GM18505 (cell line): ENCODE measurements at regions not wholly inside any gene's neighbourhood (a gene's known extent, or its start where the extent isn't known, plus 50 kb on each side); places are given as distances from the start of the nearest gene placed in this dataset.

ENCODE experiments used
- ATAC-seq: cut with Tn5 transposase; IDR thresholded peaks from one replicate; pipeline ENCODE4 v1.9.1; 2021; ENCODE audit not compliant: unreplicated experiment
- POLR2A ChIP-seq: IDR thresholded peaks from 4 replicates; pipeline ENCODE4 v1.6.1; 2011; ENCODE audit warnings: borderline replicate concordance; ENCODE audit not compliant: insufficient read depth, insufficient read length; ENCODE audit errors: extremely low read depth

DNA sequence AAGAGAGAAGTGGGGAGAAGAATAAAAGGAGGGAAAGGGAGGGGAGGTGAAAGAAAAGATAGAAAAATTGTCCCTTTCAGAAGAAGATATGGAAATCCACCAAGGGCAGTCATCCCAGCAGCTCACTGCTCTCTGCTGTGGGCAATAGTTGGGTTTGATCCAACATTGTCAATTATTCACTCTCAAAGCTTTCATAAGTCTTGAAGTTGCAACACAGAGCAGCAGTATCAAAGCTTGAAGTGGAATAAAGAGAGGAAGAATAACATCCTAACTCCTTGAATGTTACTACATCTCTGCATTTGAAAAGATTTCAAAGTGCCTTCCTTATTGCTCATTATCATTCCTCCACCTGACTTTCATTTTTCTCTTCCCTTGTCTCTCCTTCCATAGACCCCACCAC, 62.3 kb upstream of the HHIP start:
- TF ChIP-seq POLR2A, result no peak
- no peak for ATAC-seq

DNA sequence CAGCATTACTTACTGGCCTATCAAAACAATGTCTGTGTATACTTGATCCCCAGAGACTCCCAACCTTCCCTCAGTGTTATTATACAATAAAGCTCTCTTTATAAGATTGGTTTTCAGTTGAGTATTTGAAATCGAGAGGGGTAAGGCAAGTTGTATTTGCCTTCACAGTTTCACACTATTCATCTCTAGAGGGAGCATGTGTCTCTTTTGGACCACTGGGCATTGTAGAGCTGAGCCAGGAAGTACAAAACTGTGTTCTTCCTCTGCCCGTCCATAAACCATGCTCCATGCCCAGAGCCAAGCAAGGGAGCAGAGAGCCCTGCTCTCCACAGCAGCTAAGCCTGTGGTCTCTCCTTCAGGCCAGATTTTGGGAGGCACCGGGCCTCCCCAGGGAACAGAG, 61.5 kb upstream of the HHIP start:
- no peak for TF ChIP-seq POLR2A
- no peak for ATAC-seq

DNA sequence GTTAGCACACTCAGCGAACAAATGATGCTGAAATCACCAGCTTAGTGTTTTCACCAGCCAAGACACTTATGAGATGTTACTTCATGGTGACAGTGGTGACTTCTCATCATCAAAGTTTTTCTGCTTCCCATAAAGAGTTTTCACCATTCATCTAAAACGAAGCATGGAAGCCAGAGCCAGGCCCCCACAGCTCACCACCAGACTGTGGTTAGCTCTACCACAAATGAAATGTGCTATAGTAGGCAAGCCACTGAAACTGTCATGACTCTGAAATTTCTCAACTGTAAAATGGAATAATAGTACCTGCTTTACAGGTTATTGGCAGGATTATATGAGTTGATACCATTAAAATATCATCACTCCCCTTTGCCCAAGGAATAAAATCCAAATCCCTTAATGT, 56.4 kb upstream of the HHIP start:
- TF ChIP-seq POLR2A, result no peak
- no peak for ATAC-seq

DNA sequence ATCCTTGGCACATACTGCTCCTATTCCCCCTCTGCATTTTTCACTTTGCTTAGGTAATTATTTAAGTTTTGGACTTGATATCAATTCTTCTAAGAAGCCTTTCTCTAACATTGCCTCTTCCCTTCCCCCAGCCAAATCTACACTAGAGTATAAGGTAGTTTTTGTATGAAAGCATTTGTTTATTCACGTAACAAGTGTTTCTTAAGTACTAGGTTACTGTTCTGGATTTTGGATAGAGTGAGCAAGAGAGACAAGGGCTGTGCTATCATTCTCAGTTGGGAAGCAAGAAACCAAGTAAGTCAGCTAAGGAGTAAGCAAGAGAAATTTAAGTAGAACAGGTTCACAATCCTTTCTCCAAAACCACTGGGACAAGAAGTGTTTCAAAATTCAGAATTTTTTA, 55.9 kb upstream of the HHIP start:
- ATAC-seq, result no peak
- TF ChIP-seq POLR2A, result no peak

DNA sequence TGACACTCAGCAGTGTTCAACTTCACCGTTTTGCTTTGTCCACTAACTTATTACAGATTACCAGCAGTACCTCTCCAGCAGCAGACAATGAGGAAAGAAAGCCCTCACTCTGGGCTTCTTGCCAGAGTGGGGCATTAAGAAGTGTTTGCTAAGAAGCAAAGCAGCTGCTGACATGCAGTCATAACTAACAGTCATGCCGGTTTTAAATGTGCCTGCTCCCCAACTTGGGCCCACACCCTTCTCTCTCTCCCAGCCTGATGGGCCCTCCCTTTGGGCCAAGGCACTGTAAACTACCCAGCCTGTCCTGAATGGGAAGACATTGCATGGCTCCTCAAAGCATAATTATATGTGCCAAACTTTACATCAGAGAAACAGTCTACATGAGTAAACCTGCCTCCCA, 54.6 kb upstream of the HHIP start:
- ATAC-seq, result no peak
- no peak for TF ChIP-seq POLR2A

DNA sequence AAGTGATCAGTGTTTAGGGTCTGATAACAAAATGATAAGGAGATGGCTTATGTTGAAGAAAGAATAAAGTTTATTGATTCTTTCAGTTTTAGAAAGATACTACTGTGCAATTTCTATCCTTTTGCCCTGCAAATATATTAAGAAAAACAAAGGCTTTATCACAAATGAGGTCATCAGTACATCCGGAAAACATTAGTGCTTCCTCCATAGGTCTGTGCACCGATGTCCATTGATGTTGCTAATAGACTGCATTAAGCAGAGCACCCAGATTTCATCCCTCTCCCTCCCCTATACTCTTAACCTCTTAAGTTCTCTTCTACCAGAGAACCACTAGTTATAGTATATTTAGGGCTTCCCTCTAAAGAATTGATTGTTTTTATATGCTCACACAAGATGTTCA, 53.7 kb upstream of the HHIP start:
- no peak for TF ChIP-seq POLR2A
- ATAC-seq, result no peak

DNA sequence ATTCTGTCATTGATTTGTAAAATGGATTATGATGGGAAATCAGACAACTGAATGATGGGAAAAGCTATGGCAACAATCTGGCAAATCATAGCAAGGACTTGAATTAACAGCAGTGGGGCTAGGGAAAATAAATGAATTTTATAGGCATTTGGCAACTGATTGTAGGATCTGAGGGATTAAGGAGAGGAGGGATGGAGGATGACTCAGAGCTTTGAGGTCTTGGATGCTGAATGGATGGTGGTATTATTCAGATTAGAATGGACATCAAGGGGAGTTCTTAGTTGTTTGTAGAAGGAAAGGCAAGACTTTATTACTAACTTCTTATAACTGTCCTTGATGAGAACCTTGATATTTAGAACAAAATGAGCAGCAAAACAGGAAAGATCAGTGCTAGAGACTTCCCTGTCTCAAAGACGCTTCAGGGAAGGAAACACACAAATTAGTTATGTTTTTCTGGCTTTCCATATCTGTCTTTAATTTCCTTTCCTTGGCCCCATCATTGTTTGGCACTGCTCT, 51.4 kb upstream of the HHIP start:
- no peak for TF ChIP-seq POLR2A
- no peak for ATAC-seq

DNA sequence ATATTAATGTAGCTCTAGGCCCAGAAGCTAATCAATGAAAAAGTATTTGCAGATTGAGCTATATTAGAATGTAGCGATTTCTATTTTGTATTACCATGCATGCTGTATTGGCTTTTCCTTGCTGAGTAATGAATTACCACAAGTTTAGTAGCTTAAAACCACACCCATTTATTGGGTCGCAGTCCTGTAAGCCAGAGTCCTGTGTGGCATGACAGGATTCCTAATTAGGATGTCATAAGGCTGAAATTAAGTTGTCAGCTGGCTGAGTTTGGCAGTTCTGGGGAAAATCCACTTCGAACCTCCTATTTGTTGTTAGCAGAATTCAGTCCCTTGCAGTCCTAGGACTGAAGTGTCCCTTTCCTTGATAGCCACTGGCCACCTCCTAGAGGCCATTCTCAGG, 50.3 kb upstream of the HHIP start:
- no peak for ATAC-seq
- TF ChIP-seq POLR2A, result no peak
